ENCODE measurements at regions not wholly inside any gene's neighbourhood (a gene's known extent, or its start where the extent isn't known, plus 50 kb on each side); places are given as distances from the start of the nearest gene placed in this dataset.
A peak's percentile ranks its signal among the peaks of the same experiment; 100 is the strongest.

GRCh38 chr5:58185801-58186200 is 274.1 kb downstream of the PLK2 start:
- no peak overlapping the region for H2AFZ ChIP-seq (ENCODE audit: low read length)
- H2BK12ac ChIP-seq (ENCODE audit: low read depth, low read length) = no peak overlapping the region
- no peaks in the 10 kb centered on the region for H3K36me3 ChIP-seq (ENCODE audit: control insufficient read depth in 2 of 4, insufficient read depth in 4 of 4, low read length in 3 of 4)
- H4K5ac ChIP-seq (ENCODE audit: insufficient read length, low read depth, low read length) = no peak overlapping the region
- no peak overlapping the region for H2BK120ac ChIP-seq (replicated peaks; ENCODE audit: low read depth, low read length)
- peaks cover 0 to 2% (median 0%) of the 10 kb centered on the region in 4 experiments; a peak in 1 of 7 replicates for H3K4me1 ChIP-seq (replicated peaks in 1 of 4; ENCODE audit: control insufficient read depth in 3 of 4, insufficient read depth in 4 of 4, low read length in 3 of 4)
- no peak overlapping the region for H3K56ac ChIP-seq (replicated peaks; ENCODE audit: insufficient read length, low read depth, low read length)
- 96% methylated on average over 3 of the region's 3 CpGs; no CpG with 5 or more reads in 1 of the 2 experiments for WGBS, 2 experiments (ENCODE audit: extremely low coverage in 1 of 2, insufficient coverage in 1 of 2, insufficient read length in 1 of 2, insufficient replicate concordance in 2 of 2, low coverage in 1 of 2, low lambda C conversion rate in 2 of 2, missing lambda C conversion rate in 1 of 2)
- no peak overlapping the region for H3K4me3 ChIP-seq (ENCODE audit: extremely low read depth in 1 of 4, insufficient read depth in 2 of 4, low read depth in 3 of 4, low read length in 4 of 4)
- H3K18ac ChIP-seq (ENCODE audit: extremely low read depth, low read length) = no peak overlapping the region
- no peak overlapping the region for H3K4me2 ChIP-seq (ENCODE audit: insufficient read depth in 1 of 2, low read depth in 2 of 2, low read length in 2 of 2)
- H3K9me3 ChIP-seq (ENCODE audit: insufficient read depth in 2 of 2, low read depth in 1 of 2, low read length in 1 of 2) = no peaks in the 10 kb centered on the region
- H3K14ac ChIP-seq (ENCODE audit: insufficient read length) = no peak overlapping the region
- no peaks in the 10 kb centered on the region for H4K20me1 ChIP-seq (replicated peaks in 1 of 2; ENCODE audit: control insufficient read depth in 1 of 2, insufficient read depth in 2 of 2, low read length in 2 of 2)
- H2BK15ac ChIP-seq (ENCODE audit: low read length) = no peak overlapping the region
- no peak overlapping the region for H2BK20ac ChIP-seq (ENCODE audit: low read length)
- H4K8ac ChIP-seq (ENCODE audit: extremely low read depth, insufficient read depth, low read length) = no peak overlapping the region
- H3K27me3 ChIP-seq (replicated peaks in 1 of 4; ENCODE audit: control insufficient read depth in 3 of 4, extremely low read depth in 1 of 4, insufficient read depth in 3 of 4, low read length in 3 of 4) = no peaks in the 10 kb centered on the region
- H3K4ac ChIP-seq (replicated peaks; ENCODE audit: insufficient read length, low read depth, low read length) = no peak overlapping the region
- CTCF ChIA-PET (ENCODE audit: partially characterized antibody) = interaction anchor here (0.6 to 1.2 kb wide), 2 partner anchors 686 to 871 kb away, joined by 3 to 4 read pairs; no protein-coding TSS in a partner anchor
- peak overlapping the region in 1 of 4 experiments; percentile 34; a peak in 1 of 7 replicates for H3K9ac ChIP-seq (replicated peaks in 1 of 4; ENCODE audit: extremely low read depth in 1 of 4, low read depth in 3 of 4, low read length in 3 of 4)
- no peaks in the 10 kb centered on the region for H3K23me2 ChIP-seq (ENCODE audit: low read depth, low read length)
- no peak overlapping the region for H3K23ac ChIP-seq (ENCODE audit: insufficient read length)
- H2BK5ac ChIP-seq (ENCODE audit: low read depth, low read length) = no peak overlapping the region
- no peak for DNase-seq (ENCODE audit: low read depth in 1 of 2, low spot score in 2 of 2)
- no peaks in the 10 kb centered on the region for H3K79me2 ChIP-seq (ENCODE audit: control insufficient read depth in 1 of 2, insufficient read depth in 2 of 2, low read length in 2 of 2)
- no peak overlapping the region for H3K27ac ChIP-seq (ENCODE audit: low read depth, low read length)
- H2AK5ac ChIP-seq (ENCODE audit: low read depth, low read length) = no peak overlapping the region
- H3K79me1 ChIP-seq (ENCODE audit: low read depth, low read length) = no peaks in the 10 kb centered on the region
- POLR2A ChIA-PET (ENCODE audit: partially characterized antibody) = no interaction called here
- no peak for FAIRE-seq
- no peak overlapping the region for H4K91ac ChIP-seq (replicated peaks; ENCODE audit: insufficient read length, low read length)
- TF ChIP-seq FOSL1 (IDR thresholded peaks at IDR 0.05; ENCODE audit: insufficient read depth, low read depth, low read length) = no peak
- no peak for TF ChIP-seq EGR1 (IDR thresholded peaks at IDR 0.05; ENCODE audit: borderline replicate concordance, low read depth, low read length)
- TF ChIP-seq ASH2L (IDR thresholded peaks at IDR 0.05; ENCODE audit: low read length) = no peak
- no peak for TF ChIP-seq BCL11A (IDR thresholded peaks at IDR 0.05; ENCODE audit: low read depth in 2 of 2, low read length in 2 of 2)
- no peak for TF ChIP-seq TEAD4 (IDR thresholded peaks at IDR 0.05; ENCODE audit: low read depth, low read length)
- no peak for TF ChIP-seq BRCA1 (IDR thresholded peaks at IDR 0.05; ENCODE audit: low read depth, low read length)
- TF ChIP-seq CHD1 (IDR thresholded peaks at IDR 0.05; ENCODE audit: low read depth, low read length) = no peak
- TF ChIP-seq RXRA (IDR thresholded peaks at IDR 0.05; ENCODE audit: insufficient read depth, low read depth, low read length) = no peak
- no peak for TF ChIP-seq NRF1 (IDR thresholded peaks at IDR 0.05; ENCODE audit: low read depth, low read length)
- no peak for TF ChIP-seq SUZ12 (IDR thresholded peaks at IDR 0.05; ENCODE audit: low read length)
- TF ChIP-seq JUN (IDR thresholded peaks at IDR 0.05; ENCODE audit: low read depth, low read length) = no peak
- TF ChIP-seq RBBP5 (IDR thresholded peaks at IDR 0.05; ENCODE audit: borderline replicate concordance, low read depth, low read length) = no peak
- TF ChIP-seq RAD21 (IDR thresholded peaks at IDR 0.05 in 1 of 2, conservative IDR thresholded peaks at IDR 0.05 in 1 of 2; ENCODE audit: low read depth in 2 of 2, low read length in 2 of 2) = no peak
- no peak for TF ChIP-seq POLR2A (IDR thresholded peaks at IDR 0.05; ENCODE audit: control extremely low read depth in 1 of 2, low read depth in 2 of 2, low read length in 2 of 2)
- TF ChIP-seq GTF2F1 (IDR thresholded peaks at IDR 0.05; ENCODE audit: borderline replicate concordance, low read depth, low read length) = no peak
- TF ChIP-seq CHD2 (IDR thresholded peaks at IDR 0.05; ENCODE audit: low read length) = no peak

Data from H1 (cell line).